ENCODE measurements at regions not wholly inside any gene's neighbourhood (a gene's known extent, or its start where the extent isn't known, plus 50 kb on each side); places are given as distances from the start of the nearest gene placed in this dataset.

- TF ChIP-seq POLR2A (IDR thresholded peaks at IDR 0.05; ENCODE audit: extremely low read depth, insufficient read length) (no peak), CTCF (IDR thresholded peaks at IDR 0.05; ENCODE audit: low read depth, low read length) (no peak)
Measured at GRCh38 chr13:69319656-69320055, 788.0 kb upstream of the ATXN8OS start.
